Liver (tissue), 8 donors: ENCODE measurements at regions not wholly inside any gene's neighbourhood (a gene's known extent, or its start where the extent isn't known, plus 50 kb on each side); places are given as distances from the start of the nearest gene placed in this dataset.

Source experiments
- DNase-seq: peaks from one replicate; pipeline ENCODE4 v3.0.0-alpha.2; 2017; ENCODE audit warnings: low spot score
- H3K27ac ChIP-seq, 2 donors: one replicate each; pipeline ENCODE4 v1.7.0; 2013; ENCODE audit warnings: inconsistent platforms in 2 of 2, low read length in 2 of 2, control low read depth in 1 of 2, low read depth in 1 of 2, mild to moderate bottlenecking in 1 of 2
- H3K27me3 ChIP-seq, 4 donors: one replicate each; pipeline versions ENCODE4 v1.6.1 to v1.7.0; 2013; ENCODE audit warnings: low read length in 3 of 4, inconsistent platforms in 1 of 4, mild to moderate bottlenecking in 1 of 4, moderate library complexity in 1 of 4; ENCODE audit not compliant: control insufficient read depth in 4 of 4, insufficient read depth in 4 of 4
- H3K36me3 ChIP-seq, 4 donors: one replicate each; pipeline versions ENCODE4 v1.6.1 to v1.7.0; 2013; ENCODE audit warnings: low read length in 3 of 4, mild to moderate bottlenecking in 3 of 4, low read depth in 1 of 4, moderate library complexity in 1 of 4; ENCODE audit not compliant: control insufficient read depth in 4 of 4, insufficient read depth in 3 of 4
- H3K4me1 ChIP-seq, 4 donors: one replicate each; pipeline versions ENCODE4 v1.6.1 to v1.7.0; 2013; ENCODE audit warnings: low read length in 3 of 4, mild to moderate bottlenecking in 3 of 4, moderate library complexity in 1 of 4; ENCODE audit not compliant: control insufficient read depth in 4 of 4, insufficient read depth in 4 of 4
- H3K4me3 ChIP-seq, 3 donors: one replicate each; pipeline versions ENCODE4 v1.6.1 to v1.7.0; 2013; ENCODE audit warnings: low read length in 3 of 3, control low read depth in 1 of 3, low read depth in 1 of 3, mild to moderate bottlenecking in 1 of 3
- H3K9ac ChIP-seq, 2 donors: one replicate each; pipeline ENCODE4 v1.7.0; 2013; ENCODE audit warnings: low read length in 2 of 2, mild to moderate bottlenecking in 2 of 2, moderate library complexity in 2 of 2, control low read depth in 1 of 2, low read depth in 1 of 2
- H3K9me3 ChIP-seq, 4 donors: one replicate each; pipeline versions ENCODE4 v1.6.1 to v1.7.0; 2013; ENCODE audit warnings: low read length in 3 of 4; ENCODE audit not compliant: control insufficient read depth in 4 of 4
- EGR1 ChIP-seq, 2 donors: IDR thresholded peaks; 2 replicates each; pipeline ENCODE4 v1.6.1; 2016 to 2018; ENCODE audit warnings: antibody characterized with exemption in 2 of 2, low read depth in 2 of 2
- FOXA1 ChIP-seq: IDR thresholded peaks from 2 replicates; pipeline ENCODE4 v1.6.1; 2016; ENCODE audit warnings: antibody characterized with exemption
- FOXA2 ChIP-seq: IDR thresholded peaks from 2 replicates; pipeline ENCODE4 v1.6.1; 2016; ENCODE audit warnings: antibody characterized with exemption
- GABPA ChIP-seq, 2 donors: IDR thresholded peaks in 1 of 2; conservative IDR thresholded peaks in 1 of 2; 2 replicates each; pipeline ENCODE4 v1.6.1; 2016; ENCODE audit warnings: antibody characterized with exemption in 2 of 2, mild to moderate bottlenecking in 1 of 2, moderate library complexity in 1 of 2
- HNF4A ChIP-seq, 2 donors: conservative IDR thresholded peaks; 2 replicates each; pipeline ENCODE4 v1.6.1; 2016; ENCODE audit warnings: antibody characterized with exemption in 2 of 2, mild to moderate bottlenecking in 2 of 2
- HNF4G ChIP-seq: IDR thresholded peaks from 2 replicates; pipeline ENCODE4 v1.6.1; 2016; ENCODE audit warnings: antibody characterized with exemption
- JUND ChIP-seq, 2 donors: IDR thresholded peaks; 2 replicates each; pipeline ENCODE4 v1.6.1; 2016; ENCODE audit warnings: antibody characterized with exemption in 2 of 2
- NR2F2 ChIP-seq: IDR thresholded peaks from 2 replicates; pipeline ENCODE4 v1.6.1; 2016; ENCODE audit warnings: antibody characterized with exemption
- RAD21 ChIP-seq, 2 donors: IDR thresholded peaks; 2 replicates each; pipeline ENCODE4 v1.6.1; 2016; ENCODE audit warnings: antibody characterized with exemption in 2 of 2, mild to moderate bottlenecking in 2 of 2
- RXRA ChIP-seq, 2 donors: IDR thresholded peaks; 2 replicates each; pipeline ENCODE4 v1.6.1; 2017 to 2018; ENCODE audit warnings: antibody characterized with exemption in 2 of 2, mild to moderate bottlenecking in 1 of 2
- SP1 ChIP-seq: IDR thresholded peaks from 2 replicates; pipeline ENCODE4 v1.6.1; 2018; ENCODE audit warnings: antibody characterized with exemption, mild to moderate bottlenecking
- TAF1 ChIP-seq: conservative IDR thresholded peaks from 2 replicates; pipeline ENCODE4 v1.6.1; 2016; ENCODE audit warnings: antibody characterized with exemption, mild to moderate bottlenecking
- YY1 ChIP-seq: IDR thresholded peaks from 2 replicates; pipeline ENCODE4 v1.6.1; 2016; ENCODE audit warnings: antibody characterized with exemption, mild to moderate bottlenecking
- whole genome bisulfite sequencing: extraction: QIAGEN DNeasy Blood & Tissue Kit; methylation state at CpG from one replicate; pipeline ENCODE4 v1.1.7; 2013; 5-methylcytosine and 5-hydroxymethylcytosine counted together
- TF ChIP-seq, protein P1 (sequence below): IDR thresholded peaks from 2 replicates; pipeline ENCODE4 v1.6.1; 2016; ENCODE audit warnings: antibody characterized with exemption
- TF ChIP-seq, protein P2 (sequence below): fragments of 150-350 bp; IDR thresholded peaks from 2 replicates; pipeline ENCODE4 v1.5.1; 2017; ENCODE audit warnings: improper control_type of control experiment, low read depth, low read length; ENCODE audit not compliant: missing input control
- TF ChIP-seq, protein P3 (sequence below): IDR thresholded peaks from 2 replicates; pipeline ENCODE4 v1.6.1; 2016; ENCODE audit warnings: antibody characterized with exemption
- TF ChIP-seq, protein P4 (sequence below): IDR thresholded peaks from 2 replicates; pipeline ENCODE4 v1.6.1; 2016; ENCODE audit warnings: antibody characterized with exemption, mild to moderate bottlenecking
- TF ChIP-seq, protein P5 (sequence below): IDR thresholded peaks from 2 replicates; pipeline ENCODE4 v1.6.1; 2016; ENCODE audit warnings: antibody characterized with exemption
- donor health status: healthy.
- donor health status: healthy.
- donor health status: healthy.
- donor health status: healthy.
- donor health status: healthy.

DNA sequence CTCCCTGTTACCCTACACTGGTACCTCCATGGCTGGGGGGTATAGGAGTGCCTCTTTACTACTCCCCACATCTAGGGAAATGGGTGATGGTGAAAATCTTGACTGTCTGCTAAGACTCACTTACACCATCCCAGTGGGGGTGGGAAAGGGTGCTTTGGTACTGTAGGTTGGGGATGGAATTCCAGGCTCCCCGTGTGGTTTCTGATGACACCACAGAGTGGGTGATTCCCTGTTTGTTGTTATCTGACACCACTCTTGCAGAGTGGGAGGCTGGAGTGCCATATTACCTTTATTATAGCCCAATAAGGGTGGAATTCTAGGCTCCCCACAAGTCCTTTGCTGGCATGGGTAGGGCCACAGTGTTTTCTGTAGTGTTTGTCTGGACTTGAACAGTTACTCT is 264.6 kb upstream of the MAN1A1 start:
- Histone ChIP-seq H3K9ac (no peak overlapping the region), H3K27ac (no peak overlapping the region), H3K27me3 (peaks cover 0 to 7% (median 0%) of the 10 kb centered on the region in 4 donors), H3K36me3 (no peaks in the 10 kb centered on the region), H3K9me3 (no peaks in the 10 kb centered on the region), H3K4me1 (no peaks in the 10 kb centered on the region), H3K4me3 (no peak overlapping the region)
- DNase-seq: no peak
- TF ChIP-seq, protein P1, sequence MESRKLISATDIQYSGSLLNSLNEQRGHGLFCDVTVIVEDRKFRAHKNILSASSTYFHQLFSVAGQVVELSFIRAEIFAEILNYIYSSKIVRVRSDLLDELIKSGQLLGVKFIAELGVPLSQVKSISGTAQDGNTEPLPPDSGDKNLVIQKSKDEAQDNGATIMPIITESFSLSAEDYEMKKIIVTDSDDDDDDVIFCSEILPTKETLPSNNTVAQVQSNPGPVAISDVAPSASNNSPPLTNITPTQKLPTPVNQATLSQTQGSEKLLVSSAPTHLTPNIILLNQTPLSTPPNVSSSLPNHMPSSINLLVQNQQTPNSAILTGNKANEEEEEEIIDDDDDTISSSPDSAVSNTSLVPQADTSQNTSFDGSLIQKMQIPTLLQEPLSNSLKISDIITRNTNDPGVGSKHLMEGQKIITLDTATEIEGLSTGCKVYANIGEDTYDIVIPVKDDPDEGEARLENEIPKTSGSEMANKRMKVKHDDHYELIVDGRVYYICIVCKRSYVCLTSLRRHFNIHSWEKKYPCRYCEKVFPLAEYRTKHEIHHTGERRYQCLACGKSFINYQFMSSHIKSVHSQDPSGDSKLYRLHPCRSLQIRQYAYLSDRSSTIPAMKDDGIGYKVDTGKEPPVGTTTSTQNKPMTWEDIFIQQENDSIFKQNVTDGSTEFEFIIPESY: no peak
- TF ChIP-seq, protein P2, sequence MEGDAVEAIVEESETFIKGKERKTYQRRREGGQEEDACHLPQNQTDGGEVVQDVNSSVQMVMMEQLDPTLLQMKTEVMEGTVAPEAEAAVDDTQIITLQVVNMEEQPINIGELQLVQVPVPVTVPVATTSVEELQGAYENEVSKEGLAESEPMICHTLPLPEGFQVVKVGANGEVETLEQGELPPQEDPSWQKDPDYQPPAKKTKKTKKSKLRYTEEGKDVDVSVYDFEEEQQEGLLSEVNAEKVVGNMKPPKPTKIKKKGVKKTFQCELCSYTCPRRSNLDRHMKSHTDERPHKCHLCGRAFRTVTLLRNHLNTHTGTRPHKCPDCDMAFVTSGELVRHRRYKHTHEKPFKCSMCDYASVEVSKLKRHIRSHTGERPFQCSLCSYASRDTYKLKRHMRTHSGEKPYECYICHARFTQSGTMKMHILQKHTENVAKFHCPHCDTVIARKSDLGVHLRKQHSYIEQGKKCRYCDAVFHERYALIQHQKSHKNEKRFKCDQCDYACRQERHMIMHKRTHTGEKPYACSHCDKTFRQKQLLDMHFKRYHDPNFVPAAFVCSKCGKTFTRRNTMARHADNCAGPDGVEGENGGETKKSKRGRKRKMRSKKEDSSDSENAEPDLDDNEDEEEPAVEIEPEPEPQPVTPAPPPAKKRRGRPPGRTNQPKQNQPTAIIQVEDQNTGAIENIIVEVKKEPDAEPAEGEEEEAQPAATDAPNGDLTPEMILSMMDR: no peak
- TF ChIP-seq HNF4A (conservative IDR thresholded peaks at IDR 0.05) (no peak), EGR1 (IDR thresholded peaks at IDR 0.05; ENCODE audit: low read depth in 2 of 2) (no peak), SP1 (no peak), RXRA (IDR thresholded peaks at IDR 0.05) (no peak)
- TF ChIP-seq, protein P3, sequence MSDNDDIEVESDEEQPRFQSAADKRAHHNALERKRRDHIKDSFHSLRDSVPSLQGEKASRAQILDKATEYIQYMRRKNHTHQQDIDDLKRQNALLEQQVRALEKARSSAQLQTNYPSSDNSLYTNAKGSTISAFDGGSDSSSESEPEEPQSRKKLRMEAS: no peak
- 52% methylated on average over 1 of the region's 1 CpG for WGBS

DNA sequence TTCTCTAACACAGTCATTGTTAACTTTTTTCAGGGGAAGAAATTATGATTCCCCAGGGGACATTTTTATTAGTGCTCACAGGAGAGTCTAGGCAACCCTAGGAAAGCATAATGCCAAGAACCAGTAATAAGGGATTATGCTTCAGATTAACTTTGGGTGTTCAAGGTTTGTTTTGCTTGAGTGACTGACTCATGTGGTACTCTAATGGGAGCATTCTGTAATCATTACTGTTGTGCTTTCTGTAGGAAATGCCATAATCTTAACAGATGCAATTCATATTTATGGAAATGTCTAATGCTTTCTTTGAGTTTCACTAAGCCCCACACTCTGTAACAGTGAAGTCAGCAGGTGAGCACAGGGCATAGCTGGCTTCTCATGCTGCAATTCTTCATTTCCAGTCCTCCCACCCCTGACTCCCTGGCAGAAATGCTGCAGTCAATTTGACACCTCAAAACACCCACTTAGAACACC is 263.4 kb upstream of the MAN1A1 start:
- TF ChIP-seq YY1 (no peak), RXRA (IDR thresholded peaks at IDR 0.05) (no peak), TAF1 (no peak), SP1 (no peak), GABPA (IDR thresholded peaks at IDR 0.05 in 1 of 2, conservative IDR thresholded peaks at IDR 0.05 in 1 of 2) (no peak), NR2F2 (no peak), FOXA1 (no peak), HNF4G (no peak), HNF4A (conservative IDR thresholded peaks at IDR 0.05) (no peak), JUND (IDR thresholded peaks at IDR 0.05) (no peak), RAD21 (IDR thresholded peaks at IDR 0.05) (no peak), EGR1 (IDR thresholded peaks at IDR 0.05; ENCODE audit: low read depth in 2 of 2) (no peak), FOXA2 (no peak)
- TF ChIP-seq, protein P1: no peak
- TF ChIP-seq, protein P4, sequence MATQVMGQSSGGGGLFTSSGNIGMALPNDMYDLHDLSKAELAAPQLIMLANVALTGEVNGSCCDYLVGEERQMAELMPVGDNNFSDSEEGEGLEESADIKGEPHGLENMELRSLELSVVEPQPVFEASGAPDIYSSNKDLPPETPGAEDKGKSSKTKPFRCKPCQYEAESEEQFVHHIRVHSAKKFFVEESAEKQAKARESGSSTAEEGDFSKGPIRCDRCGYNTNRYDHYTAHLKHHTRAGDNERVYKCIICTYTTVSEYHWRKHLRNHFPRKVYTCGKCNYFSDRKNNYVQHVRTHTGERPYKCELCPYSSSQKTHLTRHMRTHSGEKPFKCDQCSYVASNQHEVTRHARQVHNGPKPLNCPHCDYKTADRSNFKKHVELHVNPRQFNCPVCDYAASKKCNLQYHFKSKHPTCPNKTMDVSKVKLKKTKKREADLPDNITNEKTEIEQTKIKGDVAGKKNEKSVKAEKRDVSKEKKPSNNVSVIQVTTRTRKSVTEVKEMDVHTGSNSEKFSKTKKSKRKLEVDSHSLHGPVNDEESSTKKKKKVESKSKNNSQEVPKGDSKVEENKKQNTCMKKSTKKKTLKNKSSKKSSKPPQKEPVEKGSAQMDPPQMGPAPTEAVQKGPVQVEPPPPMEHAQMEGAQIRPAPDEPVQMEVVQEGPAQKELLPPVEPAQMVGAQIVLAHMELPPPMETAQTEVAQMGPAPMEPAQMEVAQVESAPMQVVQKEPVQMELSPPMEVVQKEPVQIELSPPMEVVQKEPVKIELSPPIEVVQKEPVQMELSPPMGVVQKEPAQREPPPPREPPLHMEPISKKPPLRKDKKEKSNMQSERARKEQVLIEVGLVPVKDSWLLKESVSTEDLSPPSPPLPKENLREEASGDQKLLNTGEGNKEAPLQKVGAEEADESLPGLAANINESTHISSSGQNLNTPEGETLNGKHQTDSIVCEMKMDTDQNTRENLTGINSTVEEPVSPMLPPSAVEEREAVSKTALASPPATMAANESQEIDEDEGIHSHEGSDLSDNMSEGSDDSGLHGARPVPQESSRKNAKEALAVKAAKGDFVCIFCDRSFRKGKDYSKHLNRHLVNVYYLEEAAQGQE: no peak
- TF ChIP-seq, protein P5, sequence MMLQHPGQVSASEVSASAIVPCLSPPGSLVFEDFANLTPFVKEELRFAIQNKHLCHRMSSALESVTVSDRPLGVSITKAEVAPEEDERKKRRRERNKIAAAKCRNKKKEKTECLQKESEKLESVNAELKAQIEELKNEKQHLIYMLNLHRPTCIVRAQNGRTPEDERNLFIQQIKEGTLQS: no peak
- TF ChIP-seq, protein P2: no peak
- TF ChIP-seq, protein P3: no peak
- DNase-seq: no peak
- Histone ChIP-seq H3K9me3 (no peaks in the 10 kb centered on the region), H3K4me1 (no peaks in the 10 kb centered on the region), H3K9ac (no peak overlapping the region), H3K27ac (no peak overlapping the region), H3K27me3 (peaks cover 0 to 7% (median 0%) of the 10 kb centered on the region in 4 donors), H3K4me3 (no peak overlapping the region), H3K36me3 (no peaks in the 10 kb centered on the region)
